Ishikawa (cell line): ENCODE measurements at regions not wholly inside any gene's neighbourhood (a gene's known extent, or its start where the extent isn't known, plus 50 kb on each side); places are given as distances from the start of the nearest gene placed in this dataset.

Experiments
- CEBPB ChIP-seq: IDR thresholded peaks from 2 replicates; pipeline ENCODE4 v1.6.1; 2012
- CREB1 ChIP-seq: IDR thresholded peaks from 2 replicates; pipeline ENCODE4 v1.6.1; 2012; ENCODE audit warnings: low read depth
- EGR1 ChIP-seq: IDR thresholded peaks from 2 replicates; pipeline ENCODE4 v1.6.1; 2012
- EP300 ChIP-seq: IDR thresholded peaks from 2 replicates; pipeline ENCODE4 v1.6.1; 2012; ENCODE audit warnings: borderline replicate concordance
- FOXM1 ChIP-seq: IDR thresholded peaks from 2 replicates; pipeline ENCODE4 v1.6.1; 2012; ENCODE audit warnings: low read depth, borderline replicate concordance
- NFIC ChIP-seq: IDR thresholded peaks from 2 replicates; pipeline ENCODE4 v1.6.1; 2012
- RAD21 ChIP-seq: IDR thresholded peaks from 2 replicates; pipeline ENCODE4 v1.6.1; 2012; ENCODE audit warnings: low read depth
- TAF1 ChIP-seq: IDR thresholded peaks from 2 replicates; pipeline ENCODE4 v1.6.1; 2012; ENCODE audit warnings: low read depth, mild to moderate bottlenecking
- TCF12 ChIP-seq: IDR thresholded peaks from 2 replicates; pipeline ENCODE4 v1.6.1; 2012; ENCODE audit warnings: low read depth
- TEAD4 ChIP-seq: IDR thresholded peaks from 2 replicates; pipeline ENCODE4 v1.6.1; 2012
- YY1 ChIP-seq: IDR thresholded peaks from 2 replicates; pipeline ENCODE4 v1.6.1; 2012; ENCODE audit warnings: low read depth
- ZBTB7A ChIP-seq: IDR thresholded peaks from 2 replicates; pipeline ENCODE4 v1.6.1; 2012; ENCODE audit warnings: low read depth
- TF ChIP-seq, protein P1 (sequence below): IDR thresholded peaks from 2 replicates; pipeline ENCODE4 v1.6.1; 2012
- TF ChIP-seq, protein P2 (sequence below): IDR thresholded peaks from 2 replicates; pipeline ENCODE4 v1.6.1; 2012; ENCODE audit warnings: low read depth, mild to moderate bottlenecking
- TF ChIP-seq, protein P3 (sequence below): IDR thresholded peaks from 2 replicates; pipeline ENCODE4 v1.6.1; 2012

DNA sequence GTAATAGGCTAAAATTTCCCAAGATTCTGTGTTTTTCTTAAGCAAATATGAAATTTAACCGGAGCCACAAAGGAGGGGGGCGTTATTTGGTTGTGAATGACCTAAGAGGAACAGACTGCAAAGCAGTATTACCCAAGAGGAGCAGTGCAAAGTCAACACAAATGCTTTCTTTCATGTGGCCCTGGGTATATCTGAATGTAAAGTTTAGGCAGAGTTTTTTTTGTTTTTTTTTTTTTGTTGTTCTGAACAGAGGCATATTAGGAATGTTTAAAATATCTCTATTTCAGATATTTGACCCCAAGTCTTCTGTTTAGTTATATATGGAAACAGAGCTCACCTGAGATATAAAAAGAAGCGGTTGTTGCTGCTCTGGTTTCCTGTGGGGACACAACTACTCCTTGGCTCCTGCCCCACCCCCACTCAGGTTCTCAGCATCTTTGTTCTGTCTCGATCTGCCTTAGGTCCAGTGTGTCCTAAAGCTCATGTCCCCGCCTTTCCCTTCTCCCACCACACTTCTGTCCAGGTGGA is 220.7 kb downstream of the RFC3 start:
- TF ChIP-seq YY1 (no peak), CREB1 (no peak), EGR1 (no peak), TCF12 (no peak), ZBTB7A (no peak), TAF1 (no peak), RAD21 (no peak), NFIC (no peak), TEAD4 (no peak), CEBPB (no peak), FOXM1 (no peak), EP300 (no peak)
- TF ChIP-seq, protein P1, sequence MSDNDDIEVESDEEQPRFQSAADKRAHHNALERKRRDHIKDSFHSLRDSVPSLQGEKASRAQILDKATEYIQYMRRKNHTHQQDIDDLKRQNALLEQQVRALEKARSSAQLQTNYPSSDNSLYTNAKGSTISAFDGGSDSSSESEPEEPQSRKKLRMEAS, result no peak
- TF ChIP-seq, protein P2, sequence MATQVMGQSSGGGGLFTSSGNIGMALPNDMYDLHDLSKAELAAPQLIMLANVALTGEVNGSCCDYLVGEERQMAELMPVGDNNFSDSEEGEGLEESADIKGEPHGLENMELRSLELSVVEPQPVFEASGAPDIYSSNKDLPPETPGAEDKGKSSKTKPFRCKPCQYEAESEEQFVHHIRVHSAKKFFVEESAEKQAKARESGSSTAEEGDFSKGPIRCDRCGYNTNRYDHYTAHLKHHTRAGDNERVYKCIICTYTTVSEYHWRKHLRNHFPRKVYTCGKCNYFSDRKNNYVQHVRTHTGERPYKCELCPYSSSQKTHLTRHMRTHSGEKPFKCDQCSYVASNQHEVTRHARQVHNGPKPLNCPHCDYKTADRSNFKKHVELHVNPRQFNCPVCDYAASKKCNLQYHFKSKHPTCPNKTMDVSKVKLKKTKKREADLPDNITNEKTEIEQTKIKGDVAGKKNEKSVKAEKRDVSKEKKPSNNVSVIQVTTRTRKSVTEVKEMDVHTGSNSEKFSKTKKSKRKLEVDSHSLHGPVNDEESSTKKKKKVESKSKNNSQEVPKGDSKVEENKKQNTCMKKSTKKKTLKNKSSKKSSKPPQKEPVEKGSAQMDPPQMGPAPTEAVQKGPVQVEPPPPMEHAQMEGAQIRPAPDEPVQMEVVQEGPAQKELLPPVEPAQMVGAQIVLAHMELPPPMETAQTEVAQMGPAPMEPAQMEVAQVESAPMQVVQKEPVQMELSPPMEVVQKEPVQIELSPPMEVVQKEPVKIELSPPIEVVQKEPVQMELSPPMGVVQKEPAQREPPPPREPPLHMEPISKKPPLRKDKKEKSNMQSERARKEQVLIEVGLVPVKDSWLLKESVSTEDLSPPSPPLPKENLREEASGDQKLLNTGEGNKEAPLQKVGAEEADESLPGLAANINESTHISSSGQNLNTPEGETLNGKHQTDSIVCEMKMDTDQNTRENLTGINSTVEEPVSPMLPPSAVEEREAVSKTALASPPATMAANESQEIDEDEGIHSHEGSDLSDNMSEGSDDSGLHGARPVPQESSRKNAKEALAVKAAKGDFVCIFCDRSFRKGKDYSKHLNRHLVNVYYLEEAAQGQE, result no peak
- TF ChIP-seq, protein P3, sequence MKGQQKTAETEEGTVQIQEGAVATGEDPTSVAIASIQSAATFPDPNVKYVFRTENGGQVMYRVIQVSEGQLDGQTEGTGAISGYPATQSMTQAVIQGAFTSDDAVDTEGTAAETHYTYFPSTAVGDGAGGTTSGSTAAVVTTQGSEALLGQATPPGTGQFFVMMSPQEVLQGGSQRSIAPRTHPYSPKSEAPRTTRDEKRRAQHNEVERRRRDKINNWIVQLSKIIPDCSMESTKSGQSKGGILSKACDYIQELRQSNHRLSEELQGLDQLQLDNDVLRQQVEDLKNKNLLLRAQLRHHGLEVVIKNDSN, result no peak

DNA sequence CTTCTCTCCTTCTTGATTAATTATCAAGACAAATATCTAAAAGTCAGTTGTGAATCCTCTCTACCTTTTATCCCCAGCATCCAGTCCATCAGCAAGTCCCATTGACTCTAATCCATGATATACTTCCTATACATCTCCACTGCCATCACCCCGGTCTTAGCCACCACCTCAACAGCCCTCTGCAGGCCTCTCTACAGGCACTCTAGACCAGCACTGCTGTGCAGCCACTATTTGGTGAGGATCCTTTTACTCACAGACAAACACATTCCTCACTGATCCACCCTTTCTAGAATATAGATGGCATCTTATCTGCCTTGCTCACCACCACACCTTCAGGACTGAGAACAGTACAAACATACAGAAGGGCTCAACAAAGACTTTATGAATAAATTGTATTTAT is 221.7 kb downstream of the RFC3 start:
- TF ChIP-seq RAD21, result no peak

- TF ChIP-seq, protein P1, result no peak
- no peak for TF ChIP-seq TCF12
- TF ChIP-seq CEBPB, result no peak
- TF ChIP-seq NFIC, result no peak
- TF ChIP-seq EGR1, result no peak
- TF ChIP-seq FOXM1, result no peak
- no peak for TF ChIP-seq ZBTB7A
- no peak for TF ChIP-seq TAF1
- no peak for TF ChIP-seq CREB1
- TF ChIP-seq, protein P2, result no peak
- TF ChIP-seq TEAD4, result no peak
- no peak for TF ChIP-seq YY1
- no peak for TF ChIP-seq RAD21
These were observed 222.9 kb downstream of the RFC3 start for GRCh38 chr13:34040863-34041262.

DNA sequence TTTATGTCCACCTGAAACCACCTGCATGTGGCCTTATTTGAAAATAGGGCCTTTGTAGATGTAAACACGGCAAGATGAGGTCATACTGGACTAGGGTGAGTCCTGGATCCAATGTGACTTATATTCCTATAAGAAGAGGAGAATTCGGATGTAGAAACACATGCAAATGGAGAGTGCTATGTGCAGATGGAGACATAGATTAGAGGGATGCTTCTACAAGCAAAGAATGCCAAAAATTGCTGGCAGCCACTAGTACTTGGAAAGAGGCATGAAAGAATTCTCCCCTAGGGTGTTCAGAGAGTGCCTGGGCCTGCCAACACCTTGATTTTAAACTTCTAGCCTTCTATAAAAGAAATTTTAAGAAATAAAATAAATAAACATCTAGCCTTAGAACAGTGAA is 226.1 kb downstream of the RFC3 start:
- TF ChIP-seq CREB1 (no peak), NFIC (no peak), YY1 (no peak), EGR1 (no peak), TCF12 (no peak), EP300 (no peak)
- TF ChIP-seq, protein P3, result no peak
- TF ChIP-seq, protein P1, result no peak

DNA sequence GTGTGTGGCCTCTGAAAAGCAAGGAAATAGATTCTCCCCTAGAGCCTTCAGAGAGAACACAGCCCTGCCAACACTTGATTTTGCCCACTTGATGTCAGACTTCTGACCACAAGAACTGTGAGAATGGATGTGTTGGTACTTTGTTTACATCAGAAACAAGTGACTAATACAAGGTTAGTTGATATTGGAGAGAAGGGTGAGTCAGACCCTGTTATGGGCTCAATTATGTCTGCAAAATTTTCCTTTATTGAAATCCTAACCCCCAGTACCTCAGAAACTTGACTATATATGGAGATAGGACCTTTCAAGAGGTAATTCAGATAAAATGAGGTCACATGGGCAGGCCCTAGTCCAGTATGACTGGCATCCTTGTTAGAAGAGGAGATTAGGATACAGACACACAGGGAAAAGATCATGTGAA is 226.7 kb downstream of the RFC3 start:
- TF ChIP-seq RAD21 (no peak), TAF1 (no peak), EGR1 (no peak), ZBTB7A (no peak), YY1 (no peak), TCF12 (no peak), NFIC (no peak), TEAD4 (no peak), EP300 (no peak), CEBPB (no peak), FOXM1 (no peak), CREB1 (no peak)
- TF ChIP-seq, protein P2, result no peak
- TF ChIP-seq, protein P1, result no peak
- TF ChIP-seq, protein P3, result no peak
